HepG2 (cell line): ENCODE measurements at regions not wholly inside any gene's neighbourhood (a gene's known extent, or its start where the extent isn't known, plus 50 kb on each side); places are given as distances from the start of the nearest gene placed in this dataset.

Experiments
- ATAC-seq: fragments of 200-7000 bp; cut with Tn5 transposase; 3 replicates; pipeline ENCODE4 v1.9.1; 2020; ENCODE audit warnings: mild to moderate bottlenecking, moderate library complexity
- BruUV-seq: library from RNA; stranded (reverse); fragments of 400-500 nt; replicated peaks from 2 replicates; lab custom pipeline; 2021; lab: Mats Ljungman, UMichigan
- CTCF ChIA-PET: fragments of 300-600 bp; formaldehyde crosslinking; extraction: SDS; loops from one replicate; lab custom pipeline; 2021; ENCODE audit warnings: low total read pairs, inconsistent platforms, low intra/inter-chr PET ratio; lab: Yijun Ruan, JAX
- POLR2A ChIA-PET: fragments of 350-600 bp; sonication (Branson Sonifier 250); formaldehyde crosslinking; loops from one replicate; lab custom pipeline; 2020; ENCODE audit warnings: antibody characterized with exemption, inconsistent platforms; lab: Yijun Ruan, JAX
- DNase-seq: peaks from one replicate; pipeline ENCODE4 v3.0.0-alpha.2; 2015; ENCODE audit warnings: low spot score
- FAIRE-seq: peaks from 3 replicates; lab custom pipeline; 2011; peaks lifted over from hg19 to GRCh38; lab: Jason Lieb, UNC
- H2AFZ ChIP-seq: one replicate; pipeline ENCODE4 v1.6.1; 2011; ENCODE audit warnings: low read length, inconsistent platforms
- H3K27ac ChIP-seq: fragments of 300-600 bp; 3 replicates; pipeline ENCODE4 v1.8.0; 2011; ENCODE audit warnings: mixed run types, mild to moderate bottlenecking, mixed read lengths, low read length, inconsistent platforms; ENCODE audit not compliant: insufficient read depth; ENCODE audit errors: extremely low read length
- H3K27me3 ChIP-seq, 2 experiments: fragments of 200-600 bp in 1 of 2; 2 replicates in 1 of 2; 3 replicates in 1 of 2; pipeline versions ENCODE4 v1.6.0 to v1.8.0; 2011; ENCODE audit warnings: low read length in 2 of 2, mild to moderate bottlenecking in 2 of 2, moderate library complexity in 2 of 2, inconsistent platforms in 1 of 2; ENCODE audit not compliant: insufficient read depth in 2 of 2, control insufficient read depth in 1 of 2
- H3K36me3 ChIP-seq, 2 experiments: fragments of 200-600 bp in 1 of 2; replicated peaks in 1 of 2; 2 replicates in 1 of 2; 3 replicates in 1 of 2; pipeline versions ENCODE4 v1.5.1 to v1.8.0; 2011; ENCODE audit warnings: low read length in 2 of 2, inconsistent platforms in 1 of 2; ENCODE audit not compliant: insufficient read depth in 2 of 2, control insufficient read depth in 1 of 2
- H3K4me1 ChIP-seq: 2 replicates; pipeline ENCODE4 v1.5.1; 2012; ENCODE audit warnings: low read length, inconsistent platforms; ENCODE audit not compliant: insufficient read depth
- H3K4me2 ChIP-seq: 2 replicates; pipeline ENCODE4 v1.6.0; 2011; ENCODE audit warnings: low read depth, low read length, inconsistent platforms
- H3K4me3 ChIP-seq, 3 experiments: fragments of 200-600 bp in 1 of 3; sonication (generic), shearing (Covaris generic) in 1 of 3; replicated peaks in 1 of 3; 2 replicates each; pipeline ENCODE4 v1.5.1; 2011 to 2016; ENCODE audit warnings: low read length in 3 of 3, inconsistent platforms in 2 of 3, low read depth in 2 of 3, mild to moderate bottlenecking in 2 of 3, control low read depth in 1 of 3, mixed read lengths in 1 of 3; ENCODE audit not compliant: insufficient read depth in 1 of 3
- H3K79me2 ChIP-seq: one replicate; pipeline ENCODE4 v1.6.1; 2011; ENCODE audit warnings: low read length, inconsistent platforms; ENCODE audit not compliant: insufficient read depth
- H3K9ac ChIP-seq: 2 replicates; pipeline ENCODE4 v1.6.0; 2011; ENCODE audit warnings: mild to moderate bottlenecking, low read depth, low read length, inconsistent platforms; ENCODE audit not compliant: insufficient read depth
- H3K9me3 ChIP-seq: 2 replicates; pipeline ENCODE4 v1.5.1; 2012; ENCODE audit warnings: mild to moderate bottlenecking, low read length
- H4K20me1 ChIP-seq: 2 replicates; pipeline ENCODE4 v1.6.0; 2011; ENCODE audit warnings: inconsistent platforms, mild to moderate bottlenecking, low read length, moderate library complexity; ENCODE audit not compliant: insufficient read depth
- CBX1 ChIP-seq: IDR thresholded peaks from one replicate; pipeline ENCODE4 v1.6.1; 2016; ENCODE audit warnings: antibody characterized with exemption, low read depth
- KDM5B ChIP-seq: sonication (generic); formaldehyde crosslinking; IDR thresholded peaks from 2 replicates; pipeline ENCODE4 v1.4.0; 2020; ENCODE audit warnings: missing genetic modification reagents, mild to moderate bottlenecking, borderline replicate concordance
- NFE2L1 ChIP-seq: sonication (generic); formaldehyde crosslinking; IDR thresholded peaks from 2 replicates; pipeline ENCODE4 v1.4.0; 2020; ENCODE audit warnings: missing genetic modification reagents, mild to moderate bottlenecking, borderline replicate concordance
- RARA ChIP-seq: IDR thresholded peaks from 2 replicates; pipeline ENCODE4 v1.6.1; 2016; ENCODE audit warnings: missing genetic modification reagents, missing compliant biosample characterization
- SNAPC2 ChIP-seq: sonication (generic); formaldehyde crosslinking; IDR thresholded peaks from 2 replicates; pipeline ENCODE4 v1.8.1; 2022; ENCODE audit warnings: mild to moderate bottlenecking, missing genetic modification reagents
- SRY ChIP-seq: sonication (generic); formaldehyde crosslinking; IDR thresholded peaks from 2 replicates; pipeline ENCODE4 v1.8.0; 2022; ENCODE audit warnings: mild to moderate bottlenecking, missing genetic modification reagents
- TEAD3 ChIP-seq: optimal IDR thresholded peaks from 2 replicates; pipeline ENCODE3; 2016; ENCODE audit warnings: borderline replicate concordance
- YEATS4 ChIP-seq: sonication (generic); formaldehyde crosslinking; IDR thresholded peaks from 2 replicates; pipeline ENCODE4 v1.4.0; 2020; ENCODE audit warnings: missing genetic modification reagents, borderline replicate concordance
- ZBTB38 ChIP-seq: sonication (generic); formaldehyde crosslinking; IDR thresholded peaks from 2 replicates; pipeline ENCODE4 v1.5.1; 2020; ENCODE audit warnings: mild to moderate bottlenecking, missing genetic modification reagents
- ZBTB43 ChIP-seq: sonication (generic); formaldehyde crosslinking; conservative IDR thresholded peaks from 2 replicates; pipeline ENCODE4 v1.4.0; 2020; ENCODE audit warnings: missing genetic modification reagents
- ZFP37 ChIP-seq: sonication (generic); formaldehyde crosslinking; IDR thresholded peaks from 2 replicates; pipeline ENCODE4 v1.4.0; 2020; ENCODE audit warnings: missing genetic modification reagents, borderline replicate concordance
- ZKSCAN5 ChIP-seq: sonication (generic); formaldehyde crosslinking; IDR thresholded peaks from 2 replicates; pipeline ENCODE4 v1.5.1; 2020; ENCODE audit warnings: mild to moderate bottlenecking, missing genetic modification reagents
- ZNF260 ChIP-seq: sonication (generic); formaldehyde crosslinking; IDR thresholded peaks from 2 replicates; pipeline ENCODE4 v1.4.0; 2020; ENCODE audit warnings: missing genetic modification reagents, low read depth, mild to moderate bottlenecking, borderline replicate concordance
- WGBS: methylation state at CpG from one replicate; pipeline ENCODE4 v1.1.6; 2017; ENCODE audit warnings: low lambda C conversion rate; 5-methylcytosine and 5-hydroxymethylcytosine counted together
- in situ Hi-C: cut with HindIII; loops from 2 replicates; pipeline ENCODE4 v1.10.0; 2017; ENCODE audit warnings: low pct_unique_long_range_greater_than_20kb; ENCODE audit not compliant: extremely low pct_ligation_motif_present
- intact Hi-C: fragments of 100-400 bp; cut with micrococcal nuclease; formaldehyde crosslinking; loops from one replicate; pipeline ENCODE4 v1.10.0; 2022; ENCODE audit not compliant: unreplicated experiment
- TF ChIP-seq, protein P1 (sequence below): sonication (generic); formaldehyde crosslinking; IDR thresholded peaks from 2 replicates; pipeline ENCODE4 v1.4.0; 2020; ENCODE audit warnings: missing genetic modification reagents, borderline replicate concordance
- TF ChIP-seq, protein P2 (sequence below): sonication (generic); formaldehyde crosslinking; IDR thresholded peaks from 2 replicates; pipeline ENCODE4 v1.5.1; 2020; ENCODE audit warnings: mild to moderate bottlenecking, missing genetic modification reagents, borderline replicate concordance

GRCh38 chr3:153762411-153763235 lies 358.6 kb upstream of the ARHGEF26 start:
- DNase-seq, result no peak
- Histone ChIP-seq H3K27me3 (no peaks in the 10 kb centered on the region), H3K9me3 (no peaks in the 10 kb centered on the region), H3K4me3 (no peak overlapping the region), H3K36me3 (no peaks in the 10 kb centered on the region), H3K27ac (no peak overlapping the region), H3K79me2 (no peaks in the 10 kb centered on the region), H2AFZ (no peak overlapping the region), H3K4me2 (no peak overlapping the region), H4K20me1 (no peaks in the 10 kb centered on the region), H3K4me1 (no peaks in the 10 kb centered on the region)
- no TSS peak for BruUV-seq
- ChIA-PET POLR2A (no interaction called here), CTCF (no interaction called here)
- FAIRE-seq, result no peak
- intact Hi-C loops, result no loop called here
- WGBS, result 17% methylated on average over 6 of the region's 6 CpGs
- no peak for ATAC-seq
- TF ChIP-seq RARA (CRISPR knock-in tag) (no peak), CBX1 (no peak), SNAPC2 (CRISPR knock-in tag) (no peak), NFE2L1 (CRISPR knock-in tag) (no peak), ZBTB43 (CRISPR knock-in tag) (no peak), ZNF260 (CRISPR knock-in tag) (no peak), ZFP37 (CRISPR knock-in tag) (no peak), ZKSCAN5 (CRISPR knock-in tag) (no peak), TEAD3 (CRISPR knock-in tag) (no peak), SRY (CRISPR knock-in tag) (no peak), ZBTB38 (CRISPR knock-in tag) (no peak), KDM5B (CRISPR knock-in tag) (no peak), YEATS4 (CRISPR knock-in tag) (no peak)
- TF ChIP-seq, protein P1, sequence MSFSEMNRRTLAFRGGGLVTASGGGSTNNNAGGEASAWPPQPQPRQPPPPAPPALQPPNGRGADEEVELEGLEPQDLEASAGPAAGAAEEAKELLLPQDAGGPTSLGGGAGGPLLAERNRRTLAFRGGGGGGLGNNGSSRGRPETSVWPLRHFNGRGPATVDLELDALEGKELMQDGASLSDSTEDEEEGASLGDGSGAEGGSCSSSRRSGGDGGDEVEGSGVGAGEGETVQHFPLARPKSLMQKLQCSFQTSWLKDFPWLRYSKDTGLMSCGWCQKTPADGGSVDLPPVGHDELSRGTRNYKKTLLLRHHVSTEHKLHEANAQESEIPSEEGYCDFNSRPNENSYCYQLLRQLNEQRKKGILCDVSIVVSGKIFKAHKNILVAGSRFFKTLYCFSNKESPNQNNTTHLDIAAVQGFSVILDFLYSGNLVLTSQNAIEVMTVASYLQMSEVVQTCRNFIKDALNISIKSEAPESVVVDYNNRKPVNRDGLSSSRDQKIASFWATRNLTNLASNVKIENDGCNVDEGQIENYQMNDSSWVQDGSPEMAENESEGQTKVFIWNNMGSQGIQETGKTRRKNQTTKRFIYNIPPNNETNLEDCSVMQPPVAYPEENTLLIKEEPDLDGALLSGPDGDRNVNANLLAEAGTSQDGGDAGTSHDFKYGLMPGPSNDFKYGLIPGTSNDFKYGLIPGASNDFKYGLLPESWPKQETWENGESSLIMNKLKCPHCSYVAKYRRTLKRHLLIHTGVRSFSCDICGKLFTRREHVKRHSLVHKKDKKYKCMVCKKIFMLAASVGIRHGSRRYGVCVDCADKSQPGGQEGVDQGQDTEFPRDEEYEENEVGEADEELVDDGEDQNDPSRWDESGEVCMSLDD (CRISPR knock-in tag), result no peak
- TF ChIP-seq, protein P2, sequence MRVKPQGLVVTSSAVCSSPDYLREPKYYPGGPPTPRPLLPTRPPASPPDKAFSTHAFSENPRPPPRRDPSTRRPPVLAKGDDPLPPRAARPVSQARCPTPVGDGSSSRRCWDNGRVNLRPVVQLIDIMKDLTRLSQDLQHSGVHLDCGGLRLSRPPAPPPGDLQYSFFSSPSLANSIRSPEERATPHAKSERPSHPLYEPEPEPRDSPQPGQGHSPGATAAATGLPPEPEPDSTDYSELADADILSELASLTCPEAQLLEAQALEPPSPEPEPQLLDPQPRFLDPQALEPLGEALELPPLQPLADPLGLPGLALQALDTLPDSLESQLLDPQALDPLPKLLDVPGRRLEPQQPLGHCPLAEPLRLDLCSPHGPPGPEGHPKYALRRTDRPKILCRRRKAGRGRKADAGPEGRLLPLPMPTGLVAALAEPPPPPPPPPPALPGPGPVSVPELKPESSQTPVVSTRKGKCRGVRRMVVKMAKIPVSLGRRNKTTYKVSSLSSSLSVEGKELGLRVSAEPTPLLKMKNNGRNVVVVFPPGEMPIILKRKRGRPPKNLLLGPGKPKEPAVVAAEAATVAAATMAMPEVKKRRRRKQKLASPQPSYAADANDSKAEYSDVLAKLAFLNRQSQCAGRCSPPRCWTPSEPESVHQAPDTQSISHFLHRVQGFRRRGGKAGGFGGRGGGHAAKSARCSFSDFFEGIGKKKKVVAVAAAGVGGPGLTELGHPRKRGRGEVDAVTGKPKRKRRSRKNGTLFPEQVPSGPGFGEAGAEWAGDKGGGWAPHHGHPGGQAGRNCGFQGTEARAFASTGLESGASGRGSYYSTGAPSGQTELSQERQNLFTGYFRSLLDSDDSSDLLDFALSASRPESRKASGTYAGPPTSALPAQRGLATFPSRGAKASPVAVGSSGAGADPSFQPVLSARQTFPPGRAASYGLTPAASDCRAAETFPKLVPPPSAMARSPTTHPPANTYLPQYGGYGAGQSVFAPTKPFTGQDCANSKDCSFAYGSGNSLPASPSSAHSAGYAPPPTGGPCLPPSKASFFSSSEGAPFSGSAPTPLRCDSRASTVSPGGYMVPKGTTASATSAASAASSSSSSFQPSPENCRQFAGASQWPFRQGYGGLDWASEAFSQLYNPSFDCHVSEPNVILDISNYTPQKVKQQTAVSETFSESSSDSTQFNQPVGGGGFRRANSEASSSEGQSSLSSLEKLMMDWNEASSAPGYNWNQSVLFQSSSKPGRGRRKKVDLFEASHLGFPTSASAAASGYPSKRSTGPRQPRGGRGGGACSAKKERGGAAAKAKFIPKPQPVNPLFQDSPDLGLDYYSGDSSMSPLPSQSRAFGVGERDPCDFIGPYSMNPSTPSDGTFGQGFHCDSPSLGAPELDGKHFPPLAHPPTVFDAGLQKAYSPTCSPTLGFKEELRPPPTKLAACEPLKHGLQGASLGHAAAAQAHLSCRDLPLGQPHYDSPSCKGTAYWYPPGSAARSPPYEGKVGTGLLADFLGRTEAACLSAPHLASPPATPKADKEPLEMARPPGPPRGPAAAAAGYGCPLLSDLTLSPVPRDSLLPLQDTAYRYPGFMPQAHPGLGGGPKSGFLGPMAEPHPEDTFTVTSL (CRISPR knock-in tag), result no peak
- TF ChIP-seq, all 625 proteins: peak for 0
- in situ Hi-C loops, result loop anchor here (10.0 kb wide), 1 partner anchor 718 kb away; no protein-coding TSS in a partner anchor
- H3K9ac ChIP-seq, result no peak overlapping the region
